CD14-positive monocyte (primary cell): ENCODE measurements at regions not wholly inside any gene's neighbourhood (a gene's known extent, or its start where the extent isn't known, plus 50 kb on each side); places are given as distances from the start of the nearest gene placed in this dataset.

Experiments used
- DNase-seq, 3 donors: peaks; one replicate each; pipeline ENCODE4 v3.0.0-alpha.2; 2011 to 2022
- H2AFZ ChIP-seq: 2 replicates; pipeline ENCODE4 v1.6.0; 2012; ENCODE audit warnings: mild to moderate bottlenecking, low read depth, low read length, inconsistent platforms; ENCODE audit not compliant: insufficient read depth, poor library complexity, severe bottlenecking
- H3K27ac ChIP-seq, 2 donors: 1 replicate in 1 of 2; 2 replicates in 1 of 2; pipeline ENCODE4 v1.5.1; 2012 to 2013; ENCODE audit warnings: low read length in 2 of 2, control low read depth in 1 of 2, inconsistent platforms in 1 of 2, low read depth in 1 of 2, mild to moderate bottlenecking in 1 of 2
- H3K27me3 ChIP-seq, 2 donors: one replicate each; pipeline versions ENCODE4 v1.6.0 to v1.6.1; 2011 to 2013; ENCODE audit warnings: low read length in 2 of 2; ENCODE audit not compliant: control insufficient read depth in 2 of 2, insufficient read depth in 2 of 2
- H3K36me3 ChIP-seq, 2 donors: replicated peaks in 1 of 2; 1 replicate in 1 of 2; 2 replicates in 1 of 2; pipeline versions ENCODE4 v1.5.1 to v1.6.1; 2012 to 2013; ENCODE audit warnings: low read length in 2 of 2, control low read depth in 1 of 2, inconsistent platforms in 1 of 2, mild to moderate bottlenecking in 1 of 2; ENCODE audit not compliant: insufficient read depth in 2 of 2, control insufficient read depth in 1 of 2
- H3K4me1 ChIP-seq, 2 donors: 1 replicate in 1 of 2; 2 replicates in 1 of 2; pipeline versions ENCODE4 v1.5.1 to v1.6.1; 2012 to 2013; ENCODE audit warnings: low read length in 2 of 2, control low read depth in 1 of 2, inconsistent platforms in 1 of 2, mild to moderate bottlenecking in 1 of 2, moderate library complexity in 1 of 2; ENCODE audit not compliant: insufficient read depth in 2 of 2, control insufficient read depth in 1 of 2
- H3K4me2 ChIP-seq: replicated peaks from 2 replicates; pipeline ENCODE3; 2012; ENCODE audit warnings: low read length, moderate library complexity, mild to moderate bottlenecking; ENCODE audit not compliant: poor library complexity, severe bottlenecking; ENCODE audit errors: extremely low read depth
- H3K4me3 ChIP-seq, 3 experiments: fragments of 200-600 bp in 1 of 3; sonication (generic) in 1 of 3; replicated peaks in 1 of 3; 1 replicate in 2 of 3; 2 replicates in 1 of 3; pipeline ENCODE4 v1.5.1; 2011 to 2013; ENCODE audit warnings: low read length in 3 of 3, mild to moderate bottlenecking in 3 of 3, control low read depth in 2 of 3, low read depth in 2 of 3, inconsistent platforms in 1 of 3, moderate library complexity in 1 of 3
- H3K79me2 ChIP-seq: 2 replicates; pipeline ENCODE4 v1.6.0; 2012; ENCODE audit warnings: mild to moderate bottlenecking, control low read depth, inconsistent platforms, low read length, moderate library complexity; ENCODE audit not compliant: insufficient read depth
- H3K9ac ChIP-seq: 2 replicates; pipeline ENCODE4 v1.6.0; 2017; ENCODE audit warnings: low read length, mild to moderate bottlenecking; ENCODE audit not compliant: insufficient read depth, poor library complexity, severe bottlenecking
- H3K9me3 ChIP-seq, 2 donors: replicated peaks in 1 of 2; 1 replicate in 1 of 2; 2 replicates in 1 of 2; pipeline versions ENCODE4 v1.5.1 to v1.6.1; 2012 to 2013; ENCODE audit warnings: low read length in 2 of 2, control low read depth in 1 of 2; ENCODE audit not compliant: control insufficient read depth in 1 of 2, insufficient read depth in 1 of 2
- H4K20me1 ChIP-seq: 2 replicates; pipeline ENCODE4 v1.6.0; 2012; ENCODE audit warnings: mild to moderate bottlenecking, low read length, control low read depth, moderate library complexity; ENCODE audit not compliant: insufficient read depth
- H3K27ac Mint-ChIP-seq, 7 donors: one replicate each; pipeline ENCODE4 v1.8.0; 2020; ENCODE audit warnings: mild to moderate bottlenecking in 7 of 7, mixed read lengths in 7 of 7, moderate library complexity in 6 of 7, inconsistent platforms in 2 of 7
- H3K27me3 Mint-ChIP-seq, 3 donors: one replicate each; pipeline ENCODE4 v1.8.0; 2021 to 2022; ENCODE audit warnings: low read depth in 3 of 3, mild to moderate bottlenecking in 3 of 3, mixed read lengths in 3 of 3, moderate library complexity in 3 of 3, inconsistent platforms in 1 of 3
- H3K36me3 Mint-ChIP-seq, 2 donors: one replicate each; pipeline ENCODE4 v1.8.0; 2020; ENCODE audit warnings: mixed read lengths in 2 of 2, inconsistent platforms in 1 of 2, mild to moderate bottlenecking in 1 of 2
- H3K4me1 Mint-ChIP-seq: one replicate; pipeline ENCODE4 v1.8.0; 2020; ENCODE audit warnings: mild to moderate bottlenecking, mixed read lengths
- H3K4me3 Mint-ChIP-seq, 2 donors: one replicate each; pipeline ENCODE4 v1.8.0; 2020; ENCODE audit warnings: mild to moderate bottlenecking in 2 of 2, mixed read lengths in 2 of 2, moderate library complexity in 1 of 2
- H3K9me3 Mint-ChIP-seq, 7 donors: one replicate each; pipeline ENCODE4 v1.8.0; 2020 to 2022; ENCODE audit warnings: mixed read lengths in 7 of 7, mild to moderate bottlenecking in 6 of 7, moderate library complexity in 6 of 7, inconsistent platforms in 2 of 7
- WGBS: methylation state at CpG from one replicate; pipeline ENCODE4 v1.1.5; 2013; ENCODE audit warnings: missing lambda C conversion rate; ENCODE audit not compliant: insufficient coverage; 5-methylcytosine and 5-hydroxymethylcytosine counted together
- intact Hi-C, 2 donors: fragments of 100-400 bp; cut with micrococcal nuclease; formaldehyde crosslinking; loops; one replicate each; pipeline versions ENCODE4 v1.15.0 to v1.15.1; 2023
- TF ChIP-seq, protein P1 (sequence below): fragments of 200-600 bp; IDR thresholded peaks from one replicate; pipeline ENCODE4 v1.8.0; 2022; ENCODE audit warnings: antibody characterized with exemption, mild to moderate bottlenecking

DNA sequence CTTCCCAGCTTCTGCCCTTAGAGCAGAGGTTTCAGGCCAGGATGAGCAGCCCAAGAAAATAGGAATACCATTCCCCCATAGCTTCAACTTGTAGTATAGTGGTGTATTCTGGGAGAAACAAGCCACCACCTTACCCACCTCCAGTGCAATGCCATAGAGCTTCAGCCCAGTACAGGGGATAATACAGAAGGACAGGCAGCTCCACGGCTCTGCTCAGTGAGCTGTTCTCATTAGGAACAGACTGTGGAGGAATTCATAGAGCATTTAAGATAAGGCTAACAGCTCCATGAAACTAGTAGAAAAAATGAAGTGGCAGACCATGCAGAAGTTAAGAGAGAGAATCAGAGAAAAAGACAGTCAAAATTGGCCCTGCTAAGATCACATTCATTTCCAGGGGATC, 294.7 kb upstream of the POGK start:
- no peaks in the 10 kb centered on the region for H3K79me2 ChIP-seq
- Mint-ChIP-seq H3K36me3 (no peaks in the 10 kb centered on the region), H3K4me3 (no peak overlapping the region), H3K9me3 (peaks cover 4 to 19% (median 12%) of the 10 kb centered on the region in 7 donors), H3K4me1 (no peaks in the 10 kb centered on the region), H3K27ac (no peak overlapping the region), H3K27me3 (peaks cover 0 to 2% (median 1%) of the 10 kb centered on the region in 3 donors)
- no peak overlapping the region for H2AFZ ChIP-seq
- intact Hi-C loops, result no loop called here
- no peak overlapping the region for H3K27ac ChIP-seq
- no peak for DNase-seq
- H3K4me3 ChIP-seq, result no peak overlapping the region
- TF ChIP-seq, protein P1, sequence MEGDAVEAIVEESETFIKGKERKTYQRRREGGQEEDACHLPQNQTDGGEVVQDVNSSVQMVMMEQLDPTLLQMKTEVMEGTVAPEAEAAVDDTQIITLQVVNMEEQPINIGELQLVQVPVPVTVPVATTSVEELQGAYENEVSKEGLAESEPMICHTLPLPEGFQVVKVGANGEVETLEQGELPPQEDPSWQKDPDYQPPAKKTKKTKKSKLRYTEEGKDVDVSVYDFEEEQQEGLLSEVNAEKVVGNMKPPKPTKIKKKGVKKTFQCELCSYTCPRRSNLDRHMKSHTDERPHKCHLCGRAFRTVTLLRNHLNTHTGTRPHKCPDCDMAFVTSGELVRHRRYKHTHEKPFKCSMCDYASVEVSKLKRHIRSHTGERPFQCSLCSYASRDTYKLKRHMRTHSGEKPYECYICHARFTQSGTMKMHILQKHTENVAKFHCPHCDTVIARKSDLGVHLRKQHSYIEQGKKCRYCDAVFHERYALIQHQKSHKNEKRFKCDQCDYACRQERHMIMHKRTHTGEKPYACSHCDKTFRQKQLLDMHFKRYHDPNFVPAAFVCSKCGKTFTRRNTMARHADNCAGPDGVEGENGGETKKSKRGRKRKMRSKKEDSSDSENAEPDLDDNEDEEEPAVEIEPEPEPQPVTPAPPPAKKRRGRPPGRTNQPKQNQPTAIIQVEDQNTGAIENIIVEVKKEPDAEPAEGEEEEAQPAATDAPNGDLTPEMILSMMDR, result no peak
- WGBS, result no CpG with 5 or more reads among the region's 1 CpG
- H3K4me1 ChIP-seq, result no peaks in the 10 kb centered on the region
- no peaks in the 10 kb centered on the region for H3K27me3 ChIP-seq
- no peaks in the 10 kb centered on the region for H4K20me1 ChIP-seq
- peaks cover 0 to 3% of the 10 kb centered on the region in 2 donors for H3K9me3 ChIP-seq
- H3K9ac ChIP-seq, result no peak overlapping the region
- H3K36me3 ChIP-seq, result no peaks in the 10 kb centered on the region
- H3K4me2 ChIP-seq, result no peak overlapping the region

- no peaks in the 10 kb centered on the region for H3K36me3 ChIP-seq
- no peaks in the 10 kb centered on the region for H4K20me1 ChIP-seq
- DNase-seq, result no peak
- no peak overlapping the region for H3K4me2 ChIP-seq
- H3K4me1 Mint-ChIP-seq, result no peaks in the 10 kb centered on the region
- TF ChIP-seq, protein P1, result no peak
- no peak overlapping the region for H2AFZ ChIP-seq
- no peaks in the 10 kb centered on the region for H3K36me3 Mint-ChIP-seq
- peaks cover 0 to 3% (median 0%) of the 10 kb centered on the region in 3 donors for H3K27me3 Mint-ChIP-seq
- no peaks in the 10 kb centered on the region for H3K27me3 ChIP-seq
- H3K9me3 Mint-ChIP-seq, result peaks cover 18 to 43% (median 28%) of the 10 kb centered on the region in 7 donors
- H3K4me3 ChIP-seq, result no peak overlapping the region
- H3K27ac ChIP-seq, result no peak overlapping the region
- H3K79me2 ChIP-seq, result no peaks in the 10 kb centered on the region
- H3K9me3 ChIP-seq, result peaks cover 16 to 19% of the 10 kb centered on the region in 2 donors
- 71% methylated on average over 1 of the region's 1 CpG for WGBS
- no peak overlapping the region for H3K9ac ChIP-seq
- H3K4me3 Mint-ChIP-seq, result no peak overlapping the region
- H3K27ac Mint-ChIP-seq, result no peak overlapping the region
- no peaks in the 10 kb centered on the region for H3K4me1 ChIP-seq
- intact Hi-C loops, result no loop called here
Observed at GRCh38 chr1:166552706-166553105, 286.6 kb upstream of the POGK start.
